ENCODE measurements at regions not wholly inside any gene's neighbourhood (a gene's known extent, or its start where the extent isn't known, plus 50 kb on each side); places are given as distances from the start of the nearest gene placed in this dataset.

DNA sequence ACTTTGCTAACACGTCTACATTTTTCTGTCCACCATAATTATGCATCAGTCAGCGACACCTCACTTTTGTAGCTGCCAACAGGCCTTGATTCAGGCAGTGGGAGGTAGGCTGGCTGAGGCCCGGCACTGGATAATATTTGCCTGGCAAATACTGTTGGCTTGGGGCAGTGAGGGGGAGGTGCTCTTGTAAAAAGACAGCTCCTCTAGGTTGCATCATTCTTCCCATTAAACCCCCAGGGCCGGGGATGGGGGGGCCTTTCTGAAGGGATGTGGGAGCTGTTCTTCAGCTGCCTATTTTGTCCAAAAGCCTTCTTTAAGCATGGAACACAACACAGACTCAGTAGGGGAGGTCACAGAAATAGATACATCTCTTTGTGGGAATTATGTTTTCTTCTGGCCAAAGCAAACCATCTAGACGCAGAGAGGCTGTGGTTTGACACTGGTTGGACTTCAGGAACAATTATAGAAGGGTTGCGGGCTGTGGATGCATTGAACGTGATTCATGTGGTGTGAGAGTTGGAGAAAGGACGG, 338.3 kb upstream of the NT5E start:
- 78% methylated on average over 8 of the region's 8 CpGs for WGBS

DNA sequence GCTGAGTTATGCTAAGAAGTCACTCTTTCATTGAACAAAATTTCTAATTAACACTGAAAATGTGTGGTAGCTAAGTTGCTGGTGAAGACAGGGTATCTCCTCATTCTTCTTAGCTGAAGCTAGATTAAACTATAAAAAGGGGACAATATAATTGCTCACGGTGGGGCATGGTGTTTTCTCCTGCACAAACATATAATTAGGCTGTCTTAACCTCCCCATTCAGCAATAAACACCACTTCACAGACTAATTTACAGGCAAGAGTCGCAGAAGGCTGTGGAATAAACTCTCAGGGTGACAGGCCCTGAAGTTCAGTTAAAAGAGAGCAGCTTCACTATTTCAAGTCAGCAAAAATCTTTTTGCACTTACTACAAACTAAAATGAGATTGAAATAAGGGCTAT, 338.9 kb upstream of the NT5E start:
- TF ChIP-seq NR2F2 (IDR thresholded peaks at IDR 0.05) (no peak), YY1 (IDR thresholded peaks at IDR 0.05) (no peak), JUND (IDR thresholded peaks at IDR 0.05) (no peak), EGR1 (IDR thresholded peaks at IDR 0.05; ENCODE audit: low read depth in 2 of 2) (no peak), FOXA1 (IDR thresholded peaks at IDR 0.05) (no peak), GABPA (IDR thresholded peaks at IDR 0.05 in 1 of 2, conservative IDR thresholded peaks at IDR 0.05 in 1 of 2) (no peak), SP1 (IDR thresholded peaks at IDR 0.05) (no peak), RAD21 (IDR thresholded peaks at IDR 0.05) (no peak), FOXA2 (IDR thresholded peaks at IDR 0.05) (no peak), HNF4A (conservative IDR thresholded peaks at IDR 0.05) (no peak), HNF4G (IDR thresholded peaks at IDR 0.05) (no peak)
- TF ChIP-seq, protein P1, sequence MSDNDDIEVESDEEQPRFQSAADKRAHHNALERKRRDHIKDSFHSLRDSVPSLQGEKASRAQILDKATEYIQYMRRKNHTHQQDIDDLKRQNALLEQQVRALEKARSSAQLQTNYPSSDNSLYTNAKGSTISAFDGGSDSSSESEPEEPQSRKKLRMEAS (IDR thresholded peaks at IDR 0.05) = no peak
- TF ChIP-seq, protein P2, sequence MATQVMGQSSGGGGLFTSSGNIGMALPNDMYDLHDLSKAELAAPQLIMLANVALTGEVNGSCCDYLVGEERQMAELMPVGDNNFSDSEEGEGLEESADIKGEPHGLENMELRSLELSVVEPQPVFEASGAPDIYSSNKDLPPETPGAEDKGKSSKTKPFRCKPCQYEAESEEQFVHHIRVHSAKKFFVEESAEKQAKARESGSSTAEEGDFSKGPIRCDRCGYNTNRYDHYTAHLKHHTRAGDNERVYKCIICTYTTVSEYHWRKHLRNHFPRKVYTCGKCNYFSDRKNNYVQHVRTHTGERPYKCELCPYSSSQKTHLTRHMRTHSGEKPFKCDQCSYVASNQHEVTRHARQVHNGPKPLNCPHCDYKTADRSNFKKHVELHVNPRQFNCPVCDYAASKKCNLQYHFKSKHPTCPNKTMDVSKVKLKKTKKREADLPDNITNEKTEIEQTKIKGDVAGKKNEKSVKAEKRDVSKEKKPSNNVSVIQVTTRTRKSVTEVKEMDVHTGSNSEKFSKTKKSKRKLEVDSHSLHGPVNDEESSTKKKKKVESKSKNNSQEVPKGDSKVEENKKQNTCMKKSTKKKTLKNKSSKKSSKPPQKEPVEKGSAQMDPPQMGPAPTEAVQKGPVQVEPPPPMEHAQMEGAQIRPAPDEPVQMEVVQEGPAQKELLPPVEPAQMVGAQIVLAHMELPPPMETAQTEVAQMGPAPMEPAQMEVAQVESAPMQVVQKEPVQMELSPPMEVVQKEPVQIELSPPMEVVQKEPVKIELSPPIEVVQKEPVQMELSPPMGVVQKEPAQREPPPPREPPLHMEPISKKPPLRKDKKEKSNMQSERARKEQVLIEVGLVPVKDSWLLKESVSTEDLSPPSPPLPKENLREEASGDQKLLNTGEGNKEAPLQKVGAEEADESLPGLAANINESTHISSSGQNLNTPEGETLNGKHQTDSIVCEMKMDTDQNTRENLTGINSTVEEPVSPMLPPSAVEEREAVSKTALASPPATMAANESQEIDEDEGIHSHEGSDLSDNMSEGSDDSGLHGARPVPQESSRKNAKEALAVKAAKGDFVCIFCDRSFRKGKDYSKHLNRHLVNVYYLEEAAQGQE (IDR thresholded peaks at IDR 0.05) = no peak
- TF ChIP-seq, protein P3, sequence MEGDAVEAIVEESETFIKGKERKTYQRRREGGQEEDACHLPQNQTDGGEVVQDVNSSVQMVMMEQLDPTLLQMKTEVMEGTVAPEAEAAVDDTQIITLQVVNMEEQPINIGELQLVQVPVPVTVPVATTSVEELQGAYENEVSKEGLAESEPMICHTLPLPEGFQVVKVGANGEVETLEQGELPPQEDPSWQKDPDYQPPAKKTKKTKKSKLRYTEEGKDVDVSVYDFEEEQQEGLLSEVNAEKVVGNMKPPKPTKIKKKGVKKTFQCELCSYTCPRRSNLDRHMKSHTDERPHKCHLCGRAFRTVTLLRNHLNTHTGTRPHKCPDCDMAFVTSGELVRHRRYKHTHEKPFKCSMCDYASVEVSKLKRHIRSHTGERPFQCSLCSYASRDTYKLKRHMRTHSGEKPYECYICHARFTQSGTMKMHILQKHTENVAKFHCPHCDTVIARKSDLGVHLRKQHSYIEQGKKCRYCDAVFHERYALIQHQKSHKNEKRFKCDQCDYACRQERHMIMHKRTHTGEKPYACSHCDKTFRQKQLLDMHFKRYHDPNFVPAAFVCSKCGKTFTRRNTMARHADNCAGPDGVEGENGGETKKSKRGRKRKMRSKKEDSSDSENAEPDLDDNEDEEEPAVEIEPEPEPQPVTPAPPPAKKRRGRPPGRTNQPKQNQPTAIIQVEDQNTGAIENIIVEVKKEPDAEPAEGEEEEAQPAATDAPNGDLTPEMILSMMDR (IDR thresholded peaks at IDR 0.05; ENCODE audit: low read depth, low read length, missing input control) = no peak
- Histone ChIP-seq H3K4me1 (ENCODE audit: control insufficient read depth in 4 of 4, insufficient read depth in 4 of 4, low read length in 3 of 4) (no peaks in the 10 kb centered on the region), H3K27ac (ENCODE audit: low read depth in 1 of 2, low read length in 2 of 2) (no peak overlapping the region), H3K9me3 (ENCODE audit: control insufficient read depth in 4 of 4, low read length in 3 of 4) (no peaks in the 10 kb centered on the region), H3K4me3 (ENCODE audit: low read depth in 1 of 3, low read length in 3 of 3) (no peak overlapping the region), H3K9ac (ENCODE audit: low read depth in 1 of 2, low read length in 2 of 2) (no peak overlapping the region), H3K36me3 (ENCODE audit: control insufficient read depth in 4 of 4, insufficient read depth in 3 of 4, low read depth in 1 of 4, low read length in 3 of 4) (no peaks in the 10 kb centered on the region), H3K27me3 (ENCODE audit: control insufficient read depth in 4 of 4, insufficient read depth in 4 of 4, low read length in 3 of 4) (peaks cover 0 to 4% (median 0%) of the 10 kb centered on the region in 4 donors)
- DNase-seq (ENCODE audit: low spot score) = no peak
- WGBS = 82% methylated on average over 2 of the region's 2 CpGs

More for the DNA sequence above, 338.3 kb upstream of the NT5E start:
- DNase-seq (ENCODE audit: low spot score) = no peak
- H3K27ac ChIP-seq (ENCODE audit: low read depth in 1 of 2, low read length in 2 of 2) = no peak overlapping the region
- H3K27me3 ChIP-seq (ENCODE audit: control insufficient read depth in 4 of 4, insufficient read depth in 4 of 4, low read length in 3 of 4) = peaks cover 0 to 4% (median 0%) of the 10 kb centered on the region in 4 donors
- TF ChIP-seq, protein P3 (IDR thresholded peaks at IDR 0.05; ENCODE audit: low read depth, low read length, missing input control) = no peak
- TF ChIP-seq FOXA1 (IDR thresholded peaks at IDR 0.05) (no peak), SP1 (IDR thresholded peaks at IDR 0.05) (no peak)
- TF ChIP-seq, protein P4, sequence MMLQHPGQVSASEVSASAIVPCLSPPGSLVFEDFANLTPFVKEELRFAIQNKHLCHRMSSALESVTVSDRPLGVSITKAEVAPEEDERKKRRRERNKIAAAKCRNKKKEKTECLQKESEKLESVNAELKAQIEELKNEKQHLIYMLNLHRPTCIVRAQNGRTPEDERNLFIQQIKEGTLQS (IDR thresholded peaks at IDR 0.05) = no peak
- no peaks in the 10 kb centered on the region for H3K36me3 ChIP-seq (ENCODE audit: control insufficient read depth in 4 of 4, insufficient read depth in 3 of 4, low read depth in 1 of 4, low read length in 3 of 4)
- no peak overlapping the region for H3K9ac ChIP-seq (ENCODE audit: low read depth in 1 of 2, low read length in 2 of 2)
- H3K4me3 ChIP-seq (ENCODE audit: low read depth in 1 of 3, low read length in 3 of 3) = no peak overlapping the region
- no peaks in the 10 kb centered on the region for H3K4me1 ChIP-seq (ENCODE audit: control insufficient read depth in 4 of 4, insufficient read depth in 4 of 4, low read length in 3 of 4)
- no peaks in the 10 kb centered on the region for H3K9me3 ChIP-seq (ENCODE audit: control insufficient read depth in 4 of 4, low read length in 3 of 4)
